Right renal cortex interstitium (tissue), 3 donors: ENCODE measurements at regions not wholly inside any gene's neighbourhood (a gene's known extent, or its start where the extent isn't known, plus 50 kb on each side); places are given as distances from the start of the nearest gene placed in this dataset.
"Not testable (repeated sequence)": the region's sequence is repeated elsewhere in the genome, so short reads cannot be mapped to it uniquely, and the experiment has no call there.

Experiments used
- DNase-seq, 3 donors: peaks; one replicate each; pipeline ENCODE4 v3.0.0-alpha.2; 2013; ENCODE audit warnings: low read depth in 3 of 3, low spot score in 2 of 3

DNA sequence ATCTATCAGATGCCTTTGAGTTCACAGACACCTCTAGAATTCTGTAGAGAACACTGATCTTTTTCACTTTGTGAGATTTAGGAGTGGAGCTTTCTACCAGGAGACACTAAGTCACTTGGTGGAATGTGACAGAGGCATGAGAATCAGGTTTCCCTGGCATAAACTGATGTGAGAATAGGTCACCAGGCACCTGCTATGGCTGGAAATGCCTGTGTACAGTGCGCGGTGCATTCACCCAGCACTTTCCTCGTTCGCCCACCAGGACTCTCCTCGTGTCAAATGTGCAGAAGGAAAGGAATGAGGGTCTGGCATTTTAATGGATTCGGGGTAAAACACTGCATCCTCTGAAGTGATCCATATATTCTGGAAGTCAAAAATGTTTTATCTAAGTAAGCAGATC is 281.8 kb upstream of the TUT7 start:
- no peak for DNase-seq

DNA sequence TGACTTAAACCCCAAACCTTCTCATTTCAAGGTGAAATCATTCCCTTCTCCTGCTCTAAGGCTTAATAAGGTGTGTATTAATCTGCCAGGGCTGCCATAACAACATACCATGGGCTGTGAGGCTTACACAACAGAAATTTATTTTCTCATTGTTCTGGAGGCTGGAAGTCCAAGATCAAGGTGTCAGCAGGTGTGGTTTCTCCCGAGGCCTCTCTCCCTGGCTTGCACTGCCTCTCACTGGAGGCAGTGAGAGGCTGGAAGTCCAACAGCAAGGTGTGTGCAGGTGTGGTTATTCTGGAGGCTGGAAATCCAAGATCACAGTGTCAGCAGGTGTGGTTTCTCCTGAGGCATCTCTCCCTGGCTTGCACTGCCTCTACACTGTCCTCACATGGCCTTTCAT is 280.3 kb upstream of the TUT7 start:
- DNase-seq = no peak

DNA sequence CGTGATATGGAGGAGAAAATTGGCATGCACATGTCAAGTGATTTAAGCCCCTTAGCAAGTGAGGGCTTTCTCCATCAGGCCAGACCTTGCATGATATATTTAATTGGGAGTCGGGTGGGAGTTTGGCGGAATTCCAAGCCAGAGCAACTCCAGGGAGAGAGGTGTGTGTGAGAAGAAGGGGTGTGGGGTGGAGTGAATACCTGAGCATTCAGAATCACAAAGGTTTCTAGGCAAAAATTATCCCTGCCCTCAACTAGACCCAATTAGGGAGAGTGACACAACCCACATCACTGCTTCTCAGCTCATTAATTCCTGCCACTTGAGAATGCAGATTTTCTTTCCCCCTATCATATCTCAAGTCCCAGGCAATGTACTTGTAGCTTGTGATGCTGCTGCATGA is 279.7 kb upstream of the TUT7 start:
- DNase-seq = no peak

DNA sequence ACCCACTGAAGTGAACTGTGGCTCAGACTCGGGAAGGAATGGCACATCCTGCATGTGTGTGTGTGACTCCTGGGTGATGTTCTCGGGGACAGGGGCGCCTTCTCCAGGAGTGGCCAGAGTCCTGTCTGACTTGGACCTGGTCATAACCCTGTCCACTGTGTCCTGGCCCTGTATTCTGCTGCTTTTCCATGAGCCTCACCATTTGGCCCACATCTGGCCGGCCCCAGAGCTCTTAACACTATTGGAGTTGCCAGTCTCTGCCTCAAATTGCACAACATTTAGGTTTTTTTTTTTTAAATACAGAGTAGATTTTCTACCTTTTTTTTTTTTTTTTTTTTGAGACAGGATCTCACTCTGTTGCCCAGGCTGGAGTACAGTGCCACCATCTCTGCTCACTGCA is 278.3 kb upstream of the TUT7 start:
- no peak for DNase-seq

DNA sequence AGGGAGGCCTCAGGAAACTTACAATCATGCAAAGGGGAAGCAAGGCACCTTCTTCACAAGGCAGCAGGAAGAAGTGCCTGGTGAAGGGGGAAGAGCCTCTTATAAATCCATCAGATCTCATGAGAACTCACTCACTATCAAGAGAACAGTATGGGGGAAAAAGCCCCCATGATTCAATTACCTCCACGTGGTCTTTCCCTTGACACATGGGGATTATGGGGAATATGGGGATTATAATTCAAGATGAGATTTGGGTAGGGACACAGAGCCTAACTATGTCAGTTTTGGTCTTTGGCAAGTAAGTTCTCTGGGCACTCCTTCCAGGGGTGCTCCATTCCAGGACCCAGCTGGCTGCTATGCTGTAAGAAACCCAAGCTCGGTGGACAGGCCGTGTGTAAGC is 275.3 kb upstream of the TUT7 start:
- no peak for DNase-seq

DNA sequence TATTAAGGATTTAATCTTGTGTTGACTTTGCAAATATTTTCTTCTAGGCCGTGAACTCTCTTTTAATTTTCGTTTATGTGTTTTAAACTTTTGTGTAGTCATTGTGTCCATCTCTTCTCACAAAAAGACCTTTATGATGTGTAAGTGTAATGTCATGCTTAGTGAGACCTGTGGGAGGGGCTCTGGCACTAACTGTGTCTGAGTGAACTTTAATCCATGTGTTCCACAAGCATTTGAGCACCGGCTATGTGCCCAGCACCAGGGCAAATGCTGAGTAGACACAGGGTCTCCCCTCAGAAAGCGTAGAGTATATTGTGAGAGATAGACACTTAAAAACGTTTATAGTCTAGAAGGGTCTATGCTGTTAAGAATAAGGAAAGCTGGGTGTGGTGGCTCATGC is 272.6 kb upstream of the TUT7 start:
- DNase-seq = no peak

DNA sequence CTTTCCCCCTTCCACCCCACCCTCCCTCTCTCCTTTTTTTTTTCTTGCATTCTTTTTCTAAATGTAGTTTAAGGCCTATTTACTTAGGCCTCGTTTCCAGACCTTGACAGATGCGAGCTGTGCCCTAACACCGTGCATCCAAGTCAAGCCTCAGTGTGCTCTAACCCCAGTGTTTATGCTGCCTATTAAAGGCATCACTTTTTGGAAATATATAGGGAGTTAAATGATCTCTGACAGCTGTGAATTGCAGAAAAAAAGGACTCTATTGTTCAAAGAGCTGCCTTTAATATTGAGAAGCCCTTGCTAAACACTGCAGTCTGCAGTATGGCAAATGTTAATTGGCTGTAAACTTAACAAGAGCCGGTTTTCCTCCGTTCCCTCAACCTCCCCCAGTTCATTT is 270.4 kb upstream of the TUT7 start:
- peak in 2 of 3 donors; percentile 58 to 80 for DNase-seq

DNA sequence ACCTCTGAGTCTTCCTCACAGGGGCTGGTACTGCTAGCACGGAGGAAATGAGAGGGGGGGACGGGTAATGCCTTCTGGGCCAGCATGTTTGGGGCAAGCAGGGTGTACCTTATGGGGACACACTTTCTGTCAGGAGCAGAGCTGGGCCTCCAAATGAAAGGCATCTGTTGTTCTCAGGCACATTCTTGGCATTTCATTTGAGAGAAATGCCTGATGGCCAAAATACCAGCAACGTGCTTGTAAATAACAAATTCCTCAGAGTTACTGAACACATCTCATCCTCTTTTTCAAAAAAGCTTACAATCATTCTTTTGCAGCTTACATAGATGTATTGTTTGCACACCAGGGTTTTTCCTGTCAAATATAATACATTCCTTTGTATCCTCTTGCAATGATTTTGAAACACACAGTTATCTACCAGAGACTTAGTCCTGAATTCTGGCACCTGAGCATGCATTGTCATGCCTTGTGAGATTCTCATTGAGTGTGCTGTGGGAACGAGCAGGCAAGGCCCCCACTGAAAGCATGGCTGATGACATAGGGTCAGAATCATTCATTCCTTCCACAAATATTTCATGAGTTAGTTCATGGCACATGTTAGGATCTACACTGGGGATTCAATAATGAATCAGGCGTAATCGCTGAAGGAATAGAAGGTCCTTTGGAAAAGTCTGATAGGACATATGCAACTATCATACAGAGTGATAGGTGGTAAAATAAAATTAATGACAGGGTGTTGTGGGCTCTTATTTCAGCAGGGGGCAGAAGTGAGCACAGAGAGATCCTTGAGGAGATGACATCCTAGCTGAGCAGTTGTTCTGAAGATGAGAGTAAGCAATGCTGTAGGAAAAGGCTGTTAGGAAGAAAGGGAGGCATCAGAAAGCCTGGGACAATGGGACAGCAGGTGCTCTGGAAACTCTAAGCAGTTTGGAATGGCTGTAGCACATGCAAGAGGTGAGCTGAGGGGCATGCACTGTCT is 260.9 kb upstream of the TUT7 start:
- DNase-seq = no peak

DNA sequence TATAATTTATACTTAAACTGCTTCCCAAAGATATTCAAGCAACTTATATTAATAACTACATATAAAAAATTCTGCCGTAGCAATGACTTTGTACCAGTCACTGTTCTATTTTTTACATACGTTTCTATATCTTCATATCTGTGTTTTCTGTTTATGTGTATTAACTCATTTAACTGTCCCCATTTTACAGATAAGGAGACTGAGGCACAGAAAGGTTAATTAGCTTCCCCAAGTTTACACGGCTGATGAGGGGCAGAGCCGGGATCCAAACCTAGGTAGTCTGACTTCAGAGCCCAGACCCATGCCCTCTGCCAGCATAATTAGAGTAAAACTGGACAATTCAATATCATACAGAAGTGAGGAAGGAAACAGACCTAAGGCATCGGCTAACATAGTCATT is 259.7 kb upstream of the TUT7 start:
- DNase-seq = no peak

DNA sequence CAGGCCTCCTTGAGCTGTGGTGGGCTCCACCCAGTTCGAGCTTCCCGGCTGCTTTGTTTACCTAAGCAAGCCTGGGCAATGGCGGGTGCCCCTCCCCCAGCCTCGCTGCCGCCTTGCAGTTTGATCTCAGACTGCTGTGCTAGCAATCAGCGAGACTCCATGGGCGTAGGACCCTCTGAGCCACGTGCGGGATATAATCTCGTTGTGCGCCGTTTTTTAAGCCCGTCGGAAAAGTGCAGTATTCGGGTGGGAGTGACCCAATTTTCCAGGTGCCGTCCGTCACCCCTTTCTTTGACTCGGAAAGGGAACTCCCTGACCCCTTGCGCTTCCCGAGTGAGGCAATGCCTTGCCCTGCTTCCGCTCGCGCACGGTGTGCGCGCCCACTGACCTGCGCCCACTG is 257.3 kb upstream of the TUT7 start:
- DNase-seq = not testable (repeated sequence)

DNA sequence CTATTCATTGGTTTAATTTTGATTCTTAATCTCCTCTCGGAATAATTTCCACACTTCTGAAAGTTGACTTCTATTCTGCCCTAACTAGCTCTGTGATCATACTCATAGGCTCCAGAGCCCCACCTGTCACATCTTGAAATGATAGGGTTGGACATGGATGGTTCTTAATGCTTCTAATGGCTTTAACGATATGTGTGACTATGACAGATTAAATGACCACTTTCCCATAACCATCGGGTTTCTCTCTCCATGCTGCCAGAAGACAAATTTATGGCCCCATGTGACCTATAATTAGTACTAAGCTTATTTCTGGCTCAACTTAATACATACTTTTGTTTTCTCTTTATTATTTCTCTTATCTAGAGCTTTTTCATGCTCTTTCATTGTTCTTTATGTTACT is 251.1 kb upstream of the TUT7 start:
- no peak for DNase-seq

DNA sequence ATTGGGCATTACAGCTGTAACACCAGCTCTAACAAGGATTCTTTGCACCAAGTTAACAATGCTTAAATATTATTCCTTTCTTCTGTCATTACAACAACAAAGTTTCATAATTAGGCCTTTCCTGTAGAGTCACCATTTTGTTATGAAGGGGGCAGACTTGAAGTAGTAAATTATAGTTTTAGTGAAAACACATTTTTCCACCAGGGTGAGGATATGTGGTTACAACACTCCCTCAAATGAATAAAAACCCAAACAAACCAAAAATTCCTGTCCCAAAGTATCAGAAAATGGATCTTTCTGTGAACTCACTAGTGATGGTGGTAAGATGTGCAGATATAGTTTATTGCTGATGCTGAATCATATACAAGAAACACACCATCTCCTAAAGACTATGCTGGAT is 250.5 kb upstream of the TUT7 start:
- DNase-seq = no peak

DNA sequence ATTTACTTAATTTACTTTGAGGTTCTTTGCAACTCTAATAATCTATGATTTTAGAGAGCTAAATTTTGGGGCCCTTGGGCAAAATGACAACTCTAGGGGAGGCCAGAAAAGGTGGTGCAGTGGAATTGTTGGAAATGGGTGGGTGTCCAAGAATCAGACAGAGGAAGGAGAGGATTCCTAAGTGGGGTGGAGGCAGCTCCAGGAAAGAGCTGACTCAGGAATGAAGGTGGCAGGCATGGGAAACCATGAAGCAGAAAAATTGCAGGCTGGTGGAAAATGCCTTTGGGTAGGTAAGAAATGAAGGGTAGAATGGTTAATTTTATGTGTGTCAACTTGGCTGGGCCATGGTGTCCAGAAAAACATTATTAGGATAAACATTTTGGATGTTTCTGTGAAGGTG is 248.5 kb upstream of the TUT7 start:
- no peak for DNase-seq

DNA sequence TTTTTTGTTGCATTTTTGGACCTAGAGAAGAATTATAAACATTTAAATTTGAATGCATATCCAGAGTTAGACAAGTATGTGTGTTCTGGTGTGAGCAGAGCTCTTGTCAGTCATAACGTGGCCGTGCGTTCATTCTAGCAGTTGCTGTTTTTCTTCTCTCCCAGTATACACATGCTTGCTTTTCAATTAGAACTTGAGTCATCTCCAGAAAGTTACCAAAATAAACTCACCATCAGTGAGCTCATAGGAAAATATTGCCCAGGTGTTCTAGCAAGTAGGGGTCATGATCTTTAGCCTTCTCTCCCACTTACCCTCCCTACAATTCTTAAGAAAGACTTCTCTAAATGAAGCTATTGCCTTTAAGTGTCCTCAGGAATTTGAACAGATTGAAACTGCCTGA is 247.5 kb upstream of the TUT7 start:
- no peak for DNase-seq

DNA sequence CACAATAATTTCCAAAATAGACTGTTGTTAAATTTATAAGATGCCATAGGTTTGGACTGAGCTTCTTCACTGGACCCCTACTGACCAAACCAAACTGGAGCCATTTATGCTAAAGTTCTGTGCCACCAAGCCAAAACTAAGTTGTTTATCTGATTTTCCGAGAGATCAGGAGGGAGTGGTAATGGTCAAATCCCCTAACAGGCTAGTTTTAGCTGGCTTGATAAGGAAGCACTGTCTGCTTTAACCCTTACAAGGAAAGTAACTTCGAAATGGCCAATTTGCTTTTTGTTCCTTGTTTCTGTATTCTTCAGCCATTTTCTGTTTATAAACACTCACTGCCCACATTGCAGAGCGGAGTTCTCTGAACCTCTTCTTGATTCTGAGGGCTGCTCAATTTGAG is 246.8 kb upstream of the TUT7 start:
- DNase-seq = no peak

DNA sequence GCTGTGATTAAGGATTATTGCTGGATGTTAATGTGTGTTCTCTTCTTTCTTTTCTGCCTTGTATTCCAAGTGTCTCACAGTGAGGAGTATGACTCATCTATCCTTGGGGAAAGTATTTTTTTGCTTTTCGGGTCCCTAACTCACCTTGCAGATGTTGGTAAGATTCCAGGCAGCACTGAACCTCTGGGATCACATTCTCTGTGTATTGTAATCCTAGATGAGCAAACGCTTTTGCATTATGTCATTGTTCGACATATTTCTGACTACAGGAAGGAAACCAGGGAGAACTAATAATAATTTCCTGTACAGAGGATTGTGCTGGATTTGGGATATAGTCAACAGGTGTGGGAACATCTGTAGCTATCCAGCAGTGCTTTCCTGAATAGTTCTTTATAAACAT is 246.1 kb upstream of the TUT7 start:
- DNase-seq = no peak

DNA sequence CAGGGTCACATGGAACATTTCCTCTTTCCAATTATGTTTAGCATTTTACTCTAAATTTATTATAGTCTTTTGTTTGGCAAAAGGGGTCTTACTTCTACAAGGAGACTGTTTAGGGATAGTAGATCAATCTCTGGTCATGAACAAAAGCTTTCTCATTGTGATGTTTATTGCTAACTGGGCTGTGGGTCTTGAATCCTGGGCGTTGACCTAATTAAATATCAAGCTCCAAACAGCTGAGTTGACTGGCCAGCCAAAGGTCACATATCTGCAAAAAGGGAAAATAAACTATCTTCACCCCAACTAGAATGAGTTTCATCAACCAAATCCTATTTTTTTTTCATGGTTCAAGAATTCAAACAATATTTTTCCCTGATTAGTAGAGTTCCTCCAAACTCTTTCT is 245.4 kb upstream of the TUT7 start:
- no peak for DNase-seq

DNA sequence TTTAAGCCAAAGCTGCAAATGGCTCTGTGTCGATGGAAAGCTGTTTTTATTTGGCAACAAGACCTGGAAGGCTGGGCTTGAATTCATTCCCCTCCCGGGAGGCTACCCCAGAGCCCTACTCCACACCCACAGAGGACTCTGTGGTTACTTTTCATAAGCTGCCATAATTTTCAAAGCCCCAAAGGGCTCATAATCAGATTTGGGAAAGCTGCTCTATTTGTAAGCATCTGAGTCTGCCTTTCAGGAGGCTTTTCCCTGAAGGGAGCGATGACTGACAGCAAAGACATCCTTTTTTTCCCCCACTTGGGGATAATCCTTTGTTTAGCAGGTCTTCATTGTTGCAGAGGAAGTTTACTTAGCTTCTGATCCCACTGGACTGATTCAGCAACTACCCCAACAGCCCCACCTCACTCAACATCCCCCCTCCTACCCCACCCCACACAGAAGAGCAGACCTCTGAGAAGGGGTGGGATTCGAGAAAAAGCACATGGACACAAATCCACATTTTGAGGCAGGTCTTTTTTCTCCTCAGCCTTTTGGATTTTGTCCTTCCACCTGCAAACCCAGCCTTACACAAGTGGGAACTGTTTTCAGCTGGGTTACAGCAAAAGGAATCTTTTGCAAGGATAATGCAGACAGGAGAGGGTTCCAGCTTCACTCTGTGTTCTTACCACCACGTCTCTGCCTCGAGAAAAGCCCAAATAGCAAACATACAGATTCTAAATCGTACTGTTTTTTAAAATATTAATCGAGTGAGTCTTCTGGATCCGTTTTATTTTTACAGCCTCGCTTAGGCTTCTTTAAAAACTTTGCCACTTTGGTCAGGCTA is 244.4 kb upstream of the TUT7 start:
- DNase-seq = no peak

DNA sequence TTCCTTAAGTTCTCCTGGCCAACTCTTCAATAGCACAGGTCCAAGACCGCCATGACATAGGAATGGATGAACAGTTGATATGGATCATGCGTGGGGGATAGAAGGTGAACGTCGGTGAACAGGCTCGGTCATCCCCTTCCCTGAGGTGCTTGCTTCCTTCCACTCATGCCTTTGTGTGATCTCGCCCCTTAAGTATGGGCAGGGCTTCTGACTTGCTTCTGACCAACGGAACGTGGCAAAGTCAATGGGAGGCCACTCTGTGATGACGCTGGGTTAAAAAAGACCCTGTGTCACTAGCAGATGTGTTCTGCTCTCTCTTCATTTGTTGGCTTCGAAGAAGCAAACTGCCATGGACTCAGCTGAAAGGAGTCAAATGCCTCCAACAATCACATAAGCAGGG is 240.5 kb upstream of the TUT7 start:
- DNase-seq = no peak

DNA sequence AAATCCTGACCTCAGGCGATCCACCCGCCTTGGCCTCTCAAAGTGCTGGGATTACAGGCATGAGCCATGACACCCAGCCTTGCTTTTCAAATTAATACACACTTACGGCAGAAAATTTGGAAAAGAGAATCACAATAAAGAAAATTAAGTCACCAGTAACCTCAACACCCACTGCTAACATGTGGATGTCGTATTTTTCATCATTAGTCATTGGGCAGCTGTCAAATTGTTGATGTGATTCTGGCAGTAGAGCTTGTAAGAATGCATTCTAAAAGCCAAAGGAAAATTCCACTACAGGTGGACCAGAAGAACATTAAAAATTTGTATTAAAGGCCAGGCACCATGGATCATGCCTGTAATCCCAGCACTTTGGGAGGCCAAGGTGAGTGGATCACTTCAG is 237.3 kb upstream of the TUT7 start:
- DNase-seq = no peak

DNA sequence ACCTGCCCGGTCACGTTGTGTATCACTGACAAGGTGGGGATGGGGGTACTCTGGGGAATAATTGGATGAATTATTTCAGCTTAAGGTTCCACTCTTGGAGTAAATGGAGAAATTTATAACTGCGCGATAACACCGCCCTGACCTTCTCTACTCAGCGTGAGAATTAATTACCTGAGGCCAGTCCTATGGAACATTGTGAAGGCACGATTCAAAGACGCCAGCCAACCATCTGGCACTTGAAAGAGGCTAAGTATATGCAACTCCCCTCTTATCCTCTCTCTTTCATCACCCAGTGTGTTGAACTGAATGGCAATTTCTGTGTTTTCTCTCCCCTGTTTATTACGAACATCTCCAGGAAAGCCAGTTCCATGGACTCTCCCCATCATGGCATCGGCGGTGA is 235.5 kb upstream of the TUT7 start:
- DNase-seq = no peak

DNA sequence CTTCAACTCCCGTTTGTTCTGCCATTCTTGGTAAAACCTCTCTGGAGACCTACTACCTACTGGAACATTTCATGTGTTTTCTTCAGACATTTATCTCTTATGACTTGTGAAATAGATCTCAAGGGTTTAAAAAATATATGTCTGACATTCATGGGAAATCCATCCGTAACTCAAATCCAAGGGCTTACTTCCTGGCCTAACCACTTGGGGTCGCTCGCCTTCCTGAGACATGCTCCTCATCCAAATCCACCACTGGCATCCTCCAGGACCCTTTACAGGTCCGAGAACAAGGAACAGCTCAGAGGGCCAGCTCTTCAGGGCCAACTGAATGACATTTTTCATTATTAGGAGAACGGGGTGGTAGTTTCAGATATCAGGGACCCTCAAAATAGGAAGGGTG is 235.1 kb upstream of the TUT7 start:
- no peak for DNase-seq
